Stimulated activated CD4-positive, alpha-beta T cell treated with anti-CD3 and anti-CD28 coated beads, Interleukin-15, amount 100 ng/mL, for 24 hours (primary cell): ENCODE measurements at regions not wholly inside any gene's neighbourhood (a gene's known extent, or its start where the extent isn't known, plus 50 kb on each side); places are given as distances from the start of the nearest gene placed in this dataset.
"Not testable (repeated sequence)": the region's sequence is repeated elsewhere in the genome, so short reads cannot be mapped to it uniquely, and the experiment has no call there.

Source experiments
- DNase-seq: peaks from one replicate; pipeline ENCODE4 v3.0.0-alpha.2; 2020

DNA sequence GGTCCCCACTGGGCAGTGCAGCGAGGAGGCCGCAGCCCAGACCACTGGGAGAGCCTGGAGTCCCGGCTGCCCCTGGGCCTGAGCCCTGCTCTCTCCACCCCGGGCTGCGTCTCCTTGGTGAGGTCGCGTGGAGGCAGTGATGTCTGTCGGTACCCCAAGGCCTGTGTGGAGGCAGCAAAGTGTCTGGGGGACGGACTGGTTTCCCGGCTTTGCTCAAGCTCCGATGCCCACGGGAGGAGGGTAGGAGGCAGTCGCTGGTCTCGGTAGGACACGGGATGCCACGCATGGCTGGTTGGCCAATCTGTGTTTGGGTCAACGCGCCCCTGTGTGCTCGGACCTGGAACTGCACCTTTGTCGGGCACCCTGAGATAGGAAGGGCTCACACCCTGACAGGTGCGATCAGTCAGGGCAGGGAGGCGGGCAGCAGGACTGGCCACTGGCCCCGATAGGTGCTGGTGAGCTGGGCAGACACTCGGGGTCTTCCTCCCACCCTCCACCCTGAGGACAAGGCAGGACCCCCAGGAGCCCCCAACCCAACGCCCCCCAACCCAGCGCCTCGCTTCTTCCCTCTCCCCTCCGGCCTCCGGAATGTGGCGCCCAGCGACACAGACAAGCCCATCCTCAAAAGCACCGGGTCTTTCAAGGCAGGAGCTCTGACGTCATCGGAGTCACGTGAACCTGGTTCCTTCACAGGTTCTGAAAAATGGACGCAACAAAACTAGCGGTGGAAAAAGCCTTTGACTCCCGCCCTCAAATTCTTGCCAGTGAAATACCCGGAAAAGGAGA, 288.6 kb downstream of the NDUFA10 start:
- no peak for DNase-seq

- DNase-seq, result no peak
These were observed 289.2 kb downstream of the NDUFA10 start for GRCh38 chr2:239735829-239736357.

GRCh38 chr2:239735131-239735828, 289.9 kb downstream of the NDUFA10 start:
- no peak for DNase-seq

- DNase-seq, result no peak
These were observed 290.6 kb downstream of the NDUFA10 start for GRCh38 chr2:239734436-239735005.

GRCh38 chr2:239732666-239733010, 292.5 kb downstream of the NDUFA10 start:
- no peak for DNase-seq

GRCh38 chr2:239731998-239732665, 293.0 kb downstream of the NDUFA10 start:
- DNase-seq, result no peak

- no peak for DNase-seq
These were observed 293.7 kb downstream of the NDUFA10 start for GRCh38 chr2:239731422-239731821.

DNA sequence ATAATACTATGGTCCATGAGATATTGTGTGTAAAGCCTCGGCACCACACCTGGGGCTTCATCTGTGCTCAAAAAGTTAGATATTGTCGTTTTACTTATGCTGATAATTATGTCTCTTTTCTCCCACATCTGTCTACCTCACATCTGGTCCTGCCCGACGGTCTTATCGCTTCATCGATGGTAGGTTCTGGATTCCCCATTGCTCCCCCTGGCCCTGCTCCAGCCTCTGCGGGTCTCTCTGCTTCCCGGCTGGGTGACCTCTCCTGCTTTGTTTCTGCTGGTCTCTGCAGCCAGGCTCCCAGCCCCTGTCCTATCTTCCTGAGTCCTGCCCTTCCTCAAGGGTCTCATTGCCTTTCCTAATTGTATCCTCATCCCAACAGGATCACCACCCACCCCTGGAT, 294.2 kb downstream of the NDUFA10 start:
- DNase-seq, result no peak

- not testable (repeated sequence) for DNase-seq
These were observed 294.6 kb downstream of the NDUFA10 start for GRCh38 chr2:239730567-239730882.

- DNase-seq, result no peak
These were observed 295.2 kb downstream of the NDUFA10 start for GRCh38 chr2:239729681-239730566.

DNA sequence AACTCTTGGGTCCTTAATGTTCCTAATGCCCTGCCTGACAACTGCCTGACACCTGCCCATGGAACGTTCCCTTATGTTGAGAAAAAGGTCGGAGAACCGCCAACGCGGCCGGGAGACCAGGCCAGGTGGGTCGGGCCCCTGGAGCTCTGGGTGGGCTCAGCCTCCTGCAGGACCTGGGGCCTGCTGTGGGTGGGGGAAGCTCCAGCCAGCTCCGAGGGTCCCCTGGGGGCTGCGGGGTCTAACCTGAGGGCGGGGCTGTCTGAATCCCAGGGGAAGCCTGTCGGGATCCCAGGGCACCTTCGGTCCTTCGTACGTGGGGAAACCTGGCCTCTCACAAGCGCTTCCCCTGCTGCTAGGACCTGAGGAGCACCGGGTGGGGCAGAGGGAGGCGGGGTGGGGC, 296.0 kb downstream of the NDUFA10 start:
- DNase-seq, result no peak

GRCh38 chr2:239728751-239729150, 296.4 kb downstream of the NDUFA10 start:
- no peak for DNase-seq

- no peak for DNase-seq
These were observed 297.2 kb downstream of the NDUFA10 start for GRCh38 chr2:239727776-239728600.

DNA sequence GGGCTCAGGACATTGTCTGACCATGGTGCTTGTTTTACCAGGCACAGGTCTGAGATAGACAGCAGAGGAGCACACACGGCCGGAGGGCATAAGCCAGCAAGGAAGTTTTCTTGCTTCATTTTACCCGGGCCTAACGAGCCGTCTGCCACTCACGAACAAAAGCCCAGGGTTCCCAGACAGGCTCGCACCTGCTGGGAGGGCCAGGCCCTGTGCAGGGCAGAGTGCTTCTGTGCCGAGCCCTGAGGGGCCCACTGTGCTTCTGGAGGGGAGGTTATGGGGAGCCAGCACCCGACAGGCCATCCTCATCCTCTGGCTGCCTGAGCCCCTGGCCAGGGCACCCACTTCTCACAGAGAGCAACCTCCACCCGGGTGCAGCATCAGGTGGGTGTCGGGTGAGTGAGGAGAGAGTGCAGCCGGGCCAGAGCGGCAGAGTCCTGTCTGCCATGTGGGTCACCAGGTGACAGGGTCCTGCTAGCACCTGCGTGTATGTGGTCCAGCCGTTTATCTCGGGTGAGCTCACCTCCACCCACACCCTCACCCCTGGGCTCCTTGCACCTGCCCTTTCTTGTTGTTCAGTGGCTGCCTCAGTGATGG, 297.9 kb downstream of the NDUFA10 start:
- DNase-seq, result no peak

- no peak for DNase-seq
These were observed 298.4 kb downstream of the NDUFA10 start for GRCh38 chr2:239726631-239727181.

- no peak for DNase-seq
These were observed 299.0 kb downstream of the NDUFA10 start for GRCh38 chr2:239726091-239726591.

- DNase-seq, result no peak
These were observed 299.6 kb downstream of the NDUFA10 start for GRCh38 chr2:239725551-239725890.

DNA sequence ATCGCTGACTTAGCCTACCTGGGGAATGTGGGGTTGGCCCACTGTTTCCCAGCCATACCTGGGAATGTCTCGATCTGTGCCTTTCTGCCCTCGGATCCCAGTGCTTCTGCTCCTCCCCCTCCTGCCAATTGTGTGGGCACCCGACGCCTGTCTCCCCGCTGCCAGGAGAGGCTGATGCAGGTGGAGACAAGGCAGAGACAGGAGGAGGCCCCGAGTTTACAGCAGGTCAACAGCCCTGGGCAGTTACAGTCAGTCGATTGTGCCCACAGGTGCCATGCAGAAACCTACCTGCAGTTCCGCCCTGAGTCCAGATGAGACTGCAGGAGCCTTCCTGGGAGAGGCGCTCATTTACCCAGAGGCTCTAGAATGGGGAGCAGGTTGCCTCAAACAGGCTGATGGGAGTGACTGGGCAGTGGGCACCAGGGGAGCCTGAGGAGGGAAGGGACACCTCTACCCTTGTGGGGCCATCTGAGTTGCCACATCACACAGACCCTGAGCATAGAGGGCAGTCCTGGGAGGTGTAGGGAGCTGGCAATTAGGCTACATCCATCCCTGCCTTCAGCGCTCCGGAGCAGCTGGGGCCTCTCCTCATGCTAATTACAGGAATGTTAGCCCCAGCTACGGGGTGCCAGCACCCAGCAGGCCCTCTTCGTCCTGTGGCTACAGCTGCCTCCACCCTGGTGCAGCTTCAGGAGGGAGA, 300.1 kb downstream of the NDUFA10 start:
- DNase-seq, result no peak

DNA sequence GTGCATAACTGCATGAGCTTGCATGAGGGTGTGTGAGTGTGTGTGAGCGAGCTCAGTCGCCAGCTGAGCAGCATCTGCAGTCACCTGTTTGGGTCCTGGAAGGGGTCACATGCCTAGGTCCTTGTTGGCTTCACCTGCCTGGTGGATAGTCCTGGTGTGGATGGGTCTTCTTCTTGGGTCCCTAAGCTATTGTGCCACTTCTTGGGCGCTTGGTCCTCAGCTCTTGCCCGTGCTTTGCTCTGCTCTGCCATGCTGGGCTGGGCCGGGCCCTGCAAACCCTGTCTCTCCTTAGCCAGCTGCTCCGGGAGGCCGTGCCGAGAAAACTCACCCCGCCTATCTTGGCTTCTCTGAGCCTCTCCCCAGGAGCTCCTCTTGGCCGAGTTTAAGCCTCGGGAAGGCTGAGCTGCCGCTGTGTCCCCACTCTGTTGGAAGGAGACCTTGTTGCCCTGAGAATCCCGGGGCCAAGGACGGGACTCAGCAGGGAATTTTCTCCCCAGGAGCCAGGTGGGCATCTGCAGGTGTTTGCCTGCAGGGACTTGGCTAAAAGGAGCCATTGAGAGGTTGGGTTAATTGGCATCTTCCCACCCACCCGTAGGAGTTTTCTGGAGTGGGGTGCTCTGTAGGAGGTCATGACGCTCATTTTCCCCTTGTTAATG, 300.8 kb downstream of the NDUFA10 start:
- no peak for DNase-seq
